Nephron (organoid): ENCODE measurements at regions not wholly inside any gene's neighbourhood (a gene's known extent, or its start where the extent isn't known, plus 50 kb on each side); places are given as distances from the start of the nearest gene placed in this dataset.

Source experiments
- H3K27ac Mint-ChIP-seq, 3 experiments: 2 replicates each; pipeline ENCODE4 v1.8.0; 2020; ENCODE audit warnings: mixed read lengths in 3 of 3, mild to moderate bottlenecking in 2 of 3, moderate library complexity in 1 of 3
- H3K27me3 Mint-ChIP-seq: 2 replicates; pipeline ENCODE4 v1.8.0; 2021; ENCODE audit warnings: low read depth, mild to moderate bottlenecking, moderate library complexity, mixed read lengths
- H3K36me3 Mint-ChIP-seq: 2 replicates; pipeline ENCODE4 v1.8.0; 2020; ENCODE audit warnings: low read depth, mixed read lengths
- H3K4me1 Mint-ChIP-seq: 2 replicates; pipeline ENCODE4 v1.8.0; 2020; ENCODE audit warnings: mixed read lengths
- H3K4me3 Mint-ChIP-seq, 3 experiments: 2 replicates each; pipeline ENCODE4 v1.8.0; 2020; ENCODE audit warnings: mild to moderate bottlenecking in 3 of 3, mixed read lengths in 3 of 3, moderate library complexity in 2 of 3
- H3K9me3 Mint-ChIP-seq: 2 replicates; pipeline ENCODE4 v1.8.0; 2020; ENCODE audit warnings: mixed read lengths
- TF ChIP-seq, protein P1 (sequence below), 3 experiments: fragments of 200-600 bp; sonication (generic); IDR thresholded peaks; one replicate each; pipeline ENCODE4 v1.5.0; 2021; ENCODE audit warnings: antibody characterized with exemption in 3 of 3; ENCODE audit not compliant: unreplicated experiment in 3 of 3

DNA sequence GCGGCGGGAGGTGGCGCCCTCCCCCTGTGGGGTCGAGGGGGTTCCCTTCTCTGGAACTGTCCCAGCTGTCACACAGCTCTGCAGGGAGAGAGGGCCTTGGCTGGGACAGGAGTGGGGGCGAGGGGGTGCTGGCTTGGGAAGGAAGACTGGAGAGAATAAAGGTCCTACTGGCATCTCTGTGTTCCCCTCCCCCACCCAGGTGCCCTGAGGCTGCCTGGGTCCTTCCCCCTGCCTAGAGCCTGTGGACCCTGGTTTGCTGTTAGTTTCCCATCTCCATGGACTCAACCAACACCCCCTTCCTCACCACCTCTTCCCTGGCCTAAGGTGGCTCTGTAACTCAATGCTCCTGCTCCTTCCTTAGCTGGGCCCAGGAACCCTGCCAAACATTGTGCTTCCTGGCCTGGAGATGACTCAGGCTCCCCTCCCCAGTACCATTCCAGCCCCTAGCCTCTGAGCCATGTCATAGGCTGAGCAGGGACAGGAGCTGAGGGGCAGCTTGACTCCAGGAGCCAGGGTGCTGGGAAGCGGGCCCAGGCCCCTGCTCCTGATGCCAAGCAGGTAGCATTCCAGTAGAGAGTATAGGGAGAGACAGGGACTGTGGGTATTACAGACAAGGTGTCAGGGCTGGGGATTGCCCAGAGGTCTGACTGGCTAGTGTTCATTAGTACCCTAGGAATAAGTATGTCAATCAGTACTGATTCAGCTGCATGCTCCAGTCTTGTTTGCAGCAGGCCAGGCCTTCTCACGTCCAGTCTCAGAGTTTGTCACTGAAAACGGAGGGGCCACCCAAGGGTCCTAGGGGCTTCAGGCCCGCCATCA, 100.7 kb downstream of the EFNB1 start:
- no peak overlapping the region for H3K4me3 Mint-ChIP-seq
- H3K9me3 Mint-ChIP-seq = peaks cover 4% of the 10 kb centered on the region
- H3K27me3 Mint-ChIP-seq = no peaks in the 10 kb centered on the region
- H3K4me1 Mint-ChIP-seq = peaks cover 38% of the 10 kb centered on the region
- TF ChIP-seq, protein P1, sequence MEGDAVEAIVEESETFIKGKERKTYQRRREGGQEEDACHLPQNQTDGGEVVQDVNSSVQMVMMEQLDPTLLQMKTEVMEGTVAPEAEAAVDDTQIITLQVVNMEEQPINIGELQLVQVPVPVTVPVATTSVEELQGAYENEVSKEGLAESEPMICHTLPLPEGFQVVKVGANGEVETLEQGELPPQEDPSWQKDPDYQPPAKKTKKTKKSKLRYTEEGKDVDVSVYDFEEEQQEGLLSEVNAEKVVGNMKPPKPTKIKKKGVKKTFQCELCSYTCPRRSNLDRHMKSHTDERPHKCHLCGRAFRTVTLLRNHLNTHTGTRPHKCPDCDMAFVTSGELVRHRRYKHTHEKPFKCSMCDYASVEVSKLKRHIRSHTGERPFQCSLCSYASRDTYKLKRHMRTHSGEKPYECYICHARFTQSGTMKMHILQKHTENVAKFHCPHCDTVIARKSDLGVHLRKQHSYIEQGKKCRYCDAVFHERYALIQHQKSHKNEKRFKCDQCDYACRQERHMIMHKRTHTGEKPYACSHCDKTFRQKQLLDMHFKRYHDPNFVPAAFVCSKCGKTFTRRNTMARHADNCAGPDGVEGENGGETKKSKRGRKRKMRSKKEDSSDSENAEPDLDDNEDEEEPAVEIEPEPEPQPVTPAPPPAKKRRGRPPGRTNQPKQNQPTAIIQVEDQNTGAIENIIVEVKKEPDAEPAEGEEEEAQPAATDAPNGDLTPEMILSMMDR (IDR thresholded peaks at IDR 0.05; ENCODE audit: unreplicated experiment in 3 of 3) = no peak
- H3K27ac Mint-ChIP-seq = peak overlapping the region in 1 of 3 experiments; percentile 91
- H3K36me3 Mint-ChIP-seq = no peaks in the 10 kb centered on the region

DNA sequence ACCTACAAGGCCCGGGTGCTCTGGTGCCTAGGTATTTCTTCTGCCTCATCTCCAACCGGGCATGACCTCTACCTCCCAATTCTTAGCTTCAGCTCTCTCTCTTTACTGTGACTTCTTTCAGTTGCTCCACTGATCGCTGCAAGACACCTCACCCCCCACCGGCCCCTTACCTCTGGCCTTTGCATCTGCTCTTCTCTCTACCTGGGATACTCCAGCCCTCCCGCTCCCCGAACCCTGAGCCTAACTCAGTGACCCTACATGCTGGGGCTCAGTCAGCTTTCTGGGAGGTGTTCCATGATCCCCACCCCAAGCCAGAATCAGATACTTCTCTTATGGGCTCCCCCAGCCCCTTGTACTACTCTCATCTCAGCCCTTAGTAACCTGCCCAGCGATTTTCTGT, 99.6 kb downstream of the EFNB1 start:
- Mint-ChIP-seq H3K27ac (no peak overlapping the region), H3K36me3 (no peaks in the 10 kb centered on the region), H3K9me3 (peaks cover 4% of the 10 kb centered on the region), H3K4me3 (no peak overlapping the region), H3K27me3 (no peaks in the 10 kb centered on the region), H3K4me1 (peaks cover 48% of the 10 kb centered on the region)
- TF ChIP-seq, protein P1 (IDR thresholded peaks at IDR 0.05; ENCODE audit: unreplicated experiment in 3 of 3) = no peak

DNA sequence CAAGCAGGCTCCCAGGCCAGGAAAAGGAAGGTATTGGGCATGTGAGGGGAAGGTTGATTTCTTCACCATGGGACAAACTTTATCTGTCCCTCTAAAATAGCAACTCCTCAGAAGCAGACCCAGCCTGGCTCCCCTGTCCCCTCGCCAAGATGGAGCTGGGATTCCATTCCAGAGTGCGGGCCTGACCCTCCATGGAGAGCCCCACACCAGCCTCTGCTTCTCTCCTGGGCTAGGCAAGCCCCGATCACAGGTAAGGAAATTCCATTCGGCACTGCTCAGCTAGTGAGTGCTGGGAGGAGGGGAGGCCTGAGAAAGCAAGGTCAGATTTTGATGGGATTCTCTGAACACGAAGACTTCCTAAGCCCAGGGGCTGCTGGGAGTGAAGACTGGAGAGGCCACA, 98.4 kb downstream of the EFNB1 start:
- Mint-ChIP-seq H3K36me3 (no peaks in the 10 kb centered on the region), H3K9me3 (peaks cover 4% of the 10 kb centered on the region), H3K4me3 (no peak overlapping the region), H3K27ac (no peak overlapping the region), H3K4me1 (peaks cover 48% of the 10 kb centered on the region), H3K27me3 (no peaks in the 10 kb centered on the region)
- TF ChIP-seq, protein P1 (IDR thresholded peaks at IDR 0.05; ENCODE audit: unreplicated experiment in 3 of 3) = no peak

DNA sequence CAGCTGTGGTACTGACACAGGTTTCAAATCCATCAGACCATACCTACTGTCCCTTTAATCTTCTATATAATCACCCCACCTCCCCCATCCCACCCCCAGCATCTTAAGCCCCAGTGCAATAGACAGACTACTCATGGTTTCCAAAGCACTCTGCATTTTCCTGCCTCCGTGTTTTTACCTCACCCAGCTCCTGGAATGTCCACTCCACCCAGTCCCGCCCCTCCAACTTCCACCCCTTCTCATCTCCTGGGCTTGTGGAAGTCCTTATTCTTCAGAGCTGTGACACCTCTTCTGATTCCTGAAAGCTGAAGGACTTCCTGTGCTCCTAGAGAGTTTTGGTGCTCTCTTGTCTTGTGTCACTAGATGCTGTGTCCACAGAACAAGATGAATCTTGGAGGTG, 94.3 kb downstream of the EFNB1 start:
- Mint-ChIP-seq H3K27ac (peak overlapping the region in 2 of 3 experiments; percentile 51 to 68), H3K36me3 (no peaks in the 10 kb centered on the region), H3K4me1 (peaks cover 41% of the 10 kb centered on the region), H3K9me3 (no peaks in the 10 kb centered on the region), H3K27me3 (no peaks in the 10 kb centered on the region), H3K4me3 (no peak overlapping the region)
- TF ChIP-seq, protein P1 (IDR thresholded peaks at IDR 0.05; ENCODE audit: unreplicated experiment in 3 of 3) = no peak

DNA sequence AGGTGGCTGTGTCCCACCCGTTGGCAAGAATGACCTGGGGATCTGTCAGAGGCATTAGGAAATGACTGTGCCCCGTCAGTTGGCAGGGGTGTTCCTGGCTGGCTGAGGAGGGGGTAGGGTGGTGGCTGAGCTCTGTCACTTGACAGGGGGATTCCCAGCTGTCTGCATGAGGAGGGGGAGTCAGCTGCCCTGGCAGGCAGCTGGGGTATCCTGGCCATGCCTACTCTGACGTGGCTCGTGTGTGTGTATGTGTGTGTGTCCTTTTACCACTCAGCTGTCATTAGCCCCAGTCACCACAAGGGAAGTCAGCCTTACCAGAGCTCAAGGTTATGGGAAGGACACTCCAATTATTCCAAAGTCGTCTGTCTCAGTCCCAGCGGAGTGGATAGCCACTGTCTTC, 93.2 kb downstream of the EFNB1 start:
- Mint-ChIP-seq H3K36me3 (no peaks in the 10 kb centered on the region), H3K9me3 (no peaks in the 10 kb centered on the region), H3K27me3 (no peaks in the 10 kb centered on the region), H3K4me3 (no peak overlapping the region), H3K27ac (peak overlapping the region in 2 of 3 experiments; percentile 55 to 83), H3K4me1 (peaks cover 46% of the 10 kb centered on the region)
- TF ChIP-seq, protein P1 (IDR thresholded peaks at IDR 0.05; ENCODE audit: unreplicated experiment in 3 of 3) = no peak

DNA sequence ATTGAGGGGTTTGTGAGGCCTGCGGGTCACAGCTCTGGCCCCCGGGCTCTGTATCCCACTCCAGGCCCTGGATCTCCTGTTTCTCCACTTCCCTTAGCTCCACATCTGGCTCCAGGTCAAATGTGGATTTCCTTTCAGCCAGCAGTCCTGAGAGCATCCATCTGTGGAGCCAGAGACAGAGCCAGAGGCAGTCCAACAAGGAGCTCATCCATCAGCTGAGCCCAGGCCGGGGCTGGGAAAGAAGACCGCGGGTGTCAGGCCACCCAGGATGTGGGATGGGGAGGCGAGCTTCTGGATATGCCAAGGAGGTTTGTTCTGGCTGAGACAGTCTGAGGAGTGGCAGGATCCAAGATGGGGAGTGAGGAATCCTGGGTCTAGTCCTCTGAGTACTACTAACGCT, 91.7 kb downstream of the EFNB1 start:
- Mint-ChIP-seq H3K9me3 (no peaks in the 10 kb centered on the region), H3K36me3 (no peaks in the 10 kb centered on the region), H3K27ac (peak overlapping the region; percentile 48 to 99 (median 98)), H3K27me3 (no peaks in the 10 kb centered on the region), H3K4me1 (peaks cover 55% of the 10 kb centered on the region), H3K4me3 (no peak overlapping the region)
- TF ChIP-seq, protein P1 (IDR thresholded peaks at IDR 0.05; ENCODE audit: unreplicated experiment in 3 of 3) = no peak
